DOHH2 (cell line): ENCODE measurements at regions not wholly inside any gene's neighbourhood (a gene's known extent, or its start where the extent isn't known, plus 50 kb on each side); places are given as distances from the start of the nearest gene placed in this dataset.

Experiments
- CTCF ChIP-seq: fragments of 200-600 bp; sonication (generic); IDR thresholded peaks from one replicate; pipeline ENCODE4 v1.5.1; 2014; ENCODE audit warnings: antibody characterized with exemption, mild to moderate bottlenecking, low read depth, low read length; ENCODE audit not compliant: poor library complexity, severe bottlenecking
- EZH2phosphoT487 ChIP-seq: fragments of 200-600 bp; sonication (generic); IDR thresholded peaks from 2 replicates; pipeline ENCODE4 v1.6.1; 2017; ENCODE audit warnings: borderline replicate concordance, mild to moderate bottlenecking, antibody characterized with exemption, low read length, moderate library complexity, mixed read lengths

- TF ChIP-seq CTCF (no peak), EZH2phosphoT487 (no peak)
Observed at GRCh38 chr4:105025263-105026017, 121.2 kb upstream of the TET2 start.
